Lower leg skin (tissue), 3 donors: ENCODE measurements at regions not wholly inside any gene's neighbourhood (a gene's known extent, or its start where the extent isn't known, plus 50 kb on each side); places are given as distances from the start of the nearest gene placed in this dataset.

Source experiments
- POLR2A ChIP-seq, 2 donors: fragments of 450-650 bp; IDR thresholded peaks; one replicate each; pipeline ENCODE4 v1.6.1; 2016 to 2017; ENCODE audit warnings: antibody characterized with exemption in 2 of 2, mild to moderate bottlenecking in 1 of 2, moderate library complexity in 1 of 2
- TF ChIP-seq, protein P1 (sequence below), 3 donors: fragments of 450-650 bp; IDR thresholded peaks; one replicate each; pipeline ENCODE4 v1.5.1; 2016; ENCODE audit warnings: antibody characterized with exemption in 3 of 3, mild to moderate bottlenecking in 3 of 3, moderate library complexity in 2 of 3

DNA sequence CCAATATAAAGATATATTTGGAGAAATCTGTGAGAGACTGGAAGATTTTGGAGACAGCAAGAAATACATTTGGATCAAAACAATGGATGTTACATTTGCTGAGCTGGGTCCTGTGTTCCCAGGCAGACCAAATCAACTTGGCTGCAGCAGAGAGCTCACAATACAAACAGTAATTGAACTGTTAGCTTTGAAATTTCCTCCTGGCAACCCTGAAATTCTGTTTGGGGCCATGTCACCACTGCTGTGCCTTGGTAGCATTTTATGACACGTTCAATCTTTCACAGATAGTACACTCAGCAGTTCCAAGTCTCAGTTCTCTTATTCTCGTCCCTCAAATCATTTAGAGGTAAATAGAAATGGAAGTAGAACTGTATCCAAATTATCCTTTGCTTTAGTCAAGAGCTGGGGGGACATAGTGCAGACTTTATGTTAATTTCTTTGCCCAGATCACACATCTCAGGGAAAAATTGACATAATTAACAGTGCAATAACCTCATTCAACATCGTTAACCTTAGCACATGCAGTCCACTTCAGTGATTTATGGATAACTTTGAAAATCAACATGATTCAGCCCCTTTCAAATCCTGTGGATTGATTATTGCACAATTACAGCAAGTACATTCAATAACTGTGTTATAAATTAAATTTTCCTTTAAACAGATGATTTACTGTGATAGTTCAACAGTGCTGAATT lies 277.4 kb upstream of the MC4R start:
- no peak for TF ChIP-seq POLR2A (IDR thresholded peaks at IDR 0.05)
- TF ChIP-seq, protein P1, sequence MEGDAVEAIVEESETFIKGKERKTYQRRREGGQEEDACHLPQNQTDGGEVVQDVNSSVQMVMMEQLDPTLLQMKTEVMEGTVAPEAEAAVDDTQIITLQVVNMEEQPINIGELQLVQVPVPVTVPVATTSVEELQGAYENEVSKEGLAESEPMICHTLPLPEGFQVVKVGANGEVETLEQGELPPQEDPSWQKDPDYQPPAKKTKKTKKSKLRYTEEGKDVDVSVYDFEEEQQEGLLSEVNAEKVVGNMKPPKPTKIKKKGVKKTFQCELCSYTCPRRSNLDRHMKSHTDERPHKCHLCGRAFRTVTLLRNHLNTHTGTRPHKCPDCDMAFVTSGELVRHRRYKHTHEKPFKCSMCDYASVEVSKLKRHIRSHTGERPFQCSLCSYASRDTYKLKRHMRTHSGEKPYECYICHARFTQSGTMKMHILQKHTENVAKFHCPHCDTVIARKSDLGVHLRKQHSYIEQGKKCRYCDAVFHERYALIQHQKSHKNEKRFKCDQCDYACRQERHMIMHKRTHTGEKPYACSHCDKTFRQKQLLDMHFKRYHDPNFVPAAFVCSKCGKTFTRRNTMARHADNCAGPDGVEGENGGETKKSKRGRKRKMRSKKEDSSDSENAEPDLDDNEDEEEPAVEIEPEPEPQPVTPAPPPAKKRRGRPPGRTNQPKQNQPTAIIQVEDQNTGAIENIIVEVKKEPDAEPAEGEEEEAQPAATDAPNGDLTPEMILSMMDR (IDR thresholded peaks at IDR 0.05): no peak
